Frontal cortex (tissue), 4 donors: ENCODE measurements at regions not wholly inside any gene's neighbourhood (a gene's known extent, or its start where the extent isn't known, plus 50 kb on each side); places are given as distances from the start of the nearest gene placed in this dataset. TPM values are rescaled to one million over a fixed set of nuclear protein-coding genes. Genes with fewer than 3 reads are reported as not detected.

Experiments
- DNase-seq, 2 donors: peaks; one replicate each; pipeline ENCODE4 v3.0.0; 2012; ENCODE audit warnings: low spot score in 2 of 2
- FAIRE-seq: peaks from 2 replicates; lab custom pipeline; 2012; peaks lifted over from hg19 to GRCh38; lab: Jason Lieb, UNC
- small RNA-seq: library from RNA; depleted of rRNA; stranded (forward); fragments of <200 nt; gene quantifications from one replicate; pipeline ENCODE3, GENCODE V24; 2014
- donor health status: control.
- donor health status: control.
- donor health status: control.

DNA sequence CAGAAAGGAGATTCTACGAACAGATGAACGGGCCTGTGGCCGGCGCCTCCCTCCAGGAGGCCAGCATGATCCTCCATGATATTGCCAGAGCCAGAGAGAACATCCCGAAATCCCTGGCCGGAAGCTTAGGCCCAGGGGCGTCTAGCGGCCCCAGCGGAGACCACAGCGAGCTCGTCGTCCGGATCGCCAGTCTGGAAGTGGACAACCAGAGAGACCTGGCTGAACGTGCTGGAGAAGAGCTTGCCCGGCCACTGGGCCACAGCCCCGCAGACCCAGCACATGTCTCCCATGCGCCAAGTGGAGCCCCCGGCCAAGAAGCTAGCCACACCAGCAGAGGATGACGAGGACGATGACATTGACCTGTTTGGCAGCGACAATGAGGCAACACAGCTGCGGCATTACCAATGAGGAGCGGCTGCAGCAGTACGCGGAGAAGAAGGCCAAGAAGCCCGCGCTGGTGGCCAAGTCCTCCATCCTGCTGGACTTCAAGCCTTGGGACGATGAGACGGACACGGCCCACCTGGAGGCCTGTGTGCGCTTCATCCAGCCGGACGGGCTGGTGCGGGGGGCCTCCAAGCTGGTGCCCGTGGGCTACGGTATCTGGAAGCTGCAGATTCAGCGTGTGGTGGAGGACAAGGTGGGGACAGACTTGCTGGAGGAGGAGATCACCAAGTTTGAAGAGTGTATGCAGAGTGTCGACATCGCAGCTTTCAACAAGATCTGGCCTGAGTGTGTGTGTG is 78.8 kb upstream of the FRY start:
- DNase-seq, result no peak
- FAIRE-seq, result no peak

DNA sequence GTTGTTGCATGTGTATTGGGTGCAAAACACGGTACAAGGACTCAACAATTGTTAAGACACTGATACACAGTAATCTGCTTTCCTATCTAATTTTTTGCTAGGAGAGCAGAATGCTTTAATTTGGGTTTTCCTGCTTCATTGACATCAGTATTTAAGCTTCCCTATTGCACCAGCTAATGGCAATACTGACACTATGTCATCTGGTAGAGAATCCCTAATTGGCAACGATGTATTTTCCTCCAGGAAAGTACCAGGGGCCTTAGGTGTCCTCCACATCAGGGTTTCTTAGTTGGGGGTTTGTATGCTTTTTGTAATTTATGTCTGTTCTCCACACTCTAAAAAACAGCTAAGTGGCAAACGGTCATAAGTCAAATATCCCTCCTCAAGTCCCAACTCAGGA is 76.5 kb upstream of the FRY start:
- DNase-seq, result no peak
- FAIRE-seq, result no peak

DNA sequence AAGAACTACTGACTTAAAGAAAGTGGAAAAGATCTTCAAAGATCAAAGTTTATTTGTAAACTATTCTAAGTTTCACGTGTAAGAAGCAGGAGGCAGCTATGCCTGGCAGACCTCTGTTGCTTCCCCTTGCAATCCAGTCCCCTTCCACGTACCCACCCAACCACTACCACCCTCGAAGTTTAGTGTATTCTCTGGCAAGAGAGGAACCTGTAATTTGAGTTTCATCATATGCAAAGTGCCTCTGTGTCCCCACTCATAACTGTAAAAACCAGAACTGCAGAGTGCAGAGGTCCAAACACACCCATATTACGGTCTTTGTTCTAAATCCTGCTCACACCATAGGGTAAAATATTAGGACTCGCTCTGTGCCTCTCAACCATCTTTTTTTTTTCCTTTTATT is 75.8 kb upstream of the FRY start:
- FAIRE-seq, result no peak

GRCh38 chr13:31956980-31957644 is 74.5 kb upstream of the FRY start:
- DNase-seq (no peak), FAIRE-seq (no peak)

More for the DNA sequence above, 75.8 kb upstream of the FRY start:
- no peak for DNase-seq

- FAIRE-seq, result no peak
- no peak for DNase-seq
Observed at GRCh38 chr13:31957772-31958171, 73.8 kb upstream of the FRY start.

DNA sequence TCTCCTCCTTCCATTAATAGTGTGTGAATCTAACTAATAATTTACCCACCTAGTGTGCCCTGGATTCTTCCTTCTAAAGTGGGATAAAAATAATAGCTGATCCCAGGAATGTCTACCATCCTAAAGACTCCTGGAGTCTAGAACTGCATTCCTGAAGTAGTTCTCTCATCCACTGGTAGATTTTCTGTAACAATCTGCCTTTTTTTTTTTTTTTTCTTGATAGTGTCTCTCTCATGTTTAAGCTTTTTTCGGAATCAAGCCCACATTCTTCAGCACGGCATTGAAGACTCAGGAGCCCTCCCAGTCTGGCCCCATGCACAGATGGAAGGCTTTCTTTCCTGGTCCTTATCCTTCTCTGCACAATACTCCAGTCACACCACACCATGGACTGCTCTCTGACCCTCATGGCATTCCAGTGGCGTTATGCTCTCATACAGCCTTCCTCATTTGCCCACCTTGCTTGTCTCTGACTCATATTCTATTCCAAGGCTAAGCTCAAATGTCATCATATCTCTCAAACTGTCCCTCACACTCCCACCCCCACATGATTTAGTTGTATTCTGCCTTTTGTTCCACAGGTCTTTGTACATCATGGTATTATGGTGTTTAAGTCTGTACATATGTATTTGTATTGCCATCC is 68.7 kb upstream of the FRY start:
- DNase-seq, result no peak
- no peak for FAIRE-seq

GRCh38 chr13:31963631-31964030 is 67.9 kb upstream of the FRY start:
- FAIRE-seq (no peak), DNase-seq (no peak)

DNA sequence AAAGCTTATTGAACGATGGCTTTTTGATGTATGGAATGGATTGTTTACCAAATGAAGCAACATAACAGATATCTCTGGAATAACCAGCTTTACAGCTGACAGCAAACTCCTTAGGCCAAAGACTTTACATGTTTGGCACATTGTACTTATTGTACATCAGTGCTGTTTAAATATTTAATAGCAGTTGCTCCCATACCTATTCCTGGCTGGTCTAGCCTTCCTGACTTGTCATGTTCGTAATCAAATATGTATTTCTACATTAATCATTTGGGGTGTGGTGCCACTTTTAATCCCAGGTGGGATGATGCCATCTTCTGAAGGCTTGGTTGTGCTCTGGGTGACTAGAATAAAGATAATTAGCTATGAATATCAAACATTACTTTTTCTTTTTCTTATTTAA is 67.4 kb upstream of the FRY start:
- FAIRE-seq, result no peak
- no peak for DNase-seq

DNA sequence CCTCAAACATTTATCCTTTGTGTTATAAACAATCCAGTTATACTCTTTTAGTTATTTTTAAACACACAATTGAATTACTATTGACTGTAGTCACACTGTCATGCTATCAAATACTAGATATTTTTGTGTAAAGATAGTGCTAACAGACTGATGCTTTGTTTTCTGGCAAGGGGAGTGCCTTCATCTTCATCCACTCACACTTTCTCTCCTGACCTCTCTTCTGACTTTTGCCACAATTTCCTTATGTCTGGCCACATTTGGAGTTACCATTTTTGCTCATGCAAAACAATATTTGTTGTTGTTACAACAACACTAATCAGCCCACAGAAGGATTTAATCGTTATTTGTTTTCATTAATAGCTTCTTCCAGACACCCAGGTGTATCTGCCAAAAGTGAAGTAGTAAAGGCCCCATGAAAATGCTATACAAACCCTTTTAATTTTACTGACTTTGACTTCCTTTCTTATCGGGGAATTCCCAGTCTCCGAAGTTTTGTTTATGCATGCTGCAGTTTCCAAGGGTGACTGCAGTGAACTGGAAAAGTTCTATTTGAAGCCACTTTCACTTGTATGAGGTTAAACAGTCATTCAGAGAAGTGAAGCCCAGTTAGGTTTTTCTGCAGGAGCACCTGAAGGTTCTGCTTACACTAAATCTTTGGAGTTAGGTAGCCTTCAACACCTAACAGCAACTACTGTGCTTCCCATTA is 66.1 kb upstream of the FRY start:
- FAIRE-seq (no peak), DNase-seq (no peak)

GRCh38 chr13:31967155-31967554 is 64.4 kb upstream of the FRY start:
- DNase-seq (no peak), FAIRE-seq (no peak)

DNA sequence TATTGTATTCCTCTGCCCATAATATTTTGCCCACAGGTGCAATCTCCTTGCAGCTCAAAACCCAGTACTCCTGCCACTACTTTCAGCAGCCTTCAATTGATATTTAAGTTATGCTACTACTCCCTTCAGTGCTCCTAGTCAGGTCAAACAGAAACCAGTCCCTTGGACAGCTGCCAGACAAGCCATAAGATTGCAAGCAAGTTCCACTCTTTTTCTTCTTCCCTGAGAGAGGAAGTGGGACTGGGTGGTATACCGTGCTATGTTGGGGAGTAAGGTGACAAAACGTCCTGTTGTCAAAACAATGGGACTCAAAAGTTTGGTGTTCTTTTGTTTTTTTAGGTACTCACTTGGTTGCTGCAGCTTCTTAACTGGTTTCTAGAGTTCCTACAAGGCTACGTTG is 63.1 kb upstream of the FRY start:
- FAIRE-seq (no peak), DNase-seq (no peak)

GRCh38 chr13:31970231-31970930 is 61.2 kb upstream of the FRY start:
- no peak for FAIRE-seq
- no peak for DNase-seq

DNA sequence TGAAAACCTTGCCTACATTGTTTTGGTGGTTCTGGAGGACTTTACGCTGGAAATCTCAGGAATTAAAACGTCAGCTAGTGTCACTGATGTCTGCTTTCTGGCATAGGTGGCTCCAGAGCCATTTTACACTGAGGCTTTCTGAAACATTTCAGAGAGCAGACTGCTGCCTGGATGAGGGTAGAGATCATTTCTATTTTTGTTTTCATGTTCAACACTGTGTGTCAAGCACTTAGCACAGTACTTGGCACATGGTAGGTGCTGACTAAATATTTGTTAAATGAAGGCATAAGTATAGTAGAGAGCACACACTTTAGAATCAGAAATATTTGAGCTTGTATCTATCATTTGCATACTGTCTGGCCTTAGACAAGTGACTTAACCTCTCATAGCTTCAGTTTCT is 59.1 kb upstream of the FRY start:
- FAIRE-seq, result no peak
- no peak for DNase-seq

DNA sequence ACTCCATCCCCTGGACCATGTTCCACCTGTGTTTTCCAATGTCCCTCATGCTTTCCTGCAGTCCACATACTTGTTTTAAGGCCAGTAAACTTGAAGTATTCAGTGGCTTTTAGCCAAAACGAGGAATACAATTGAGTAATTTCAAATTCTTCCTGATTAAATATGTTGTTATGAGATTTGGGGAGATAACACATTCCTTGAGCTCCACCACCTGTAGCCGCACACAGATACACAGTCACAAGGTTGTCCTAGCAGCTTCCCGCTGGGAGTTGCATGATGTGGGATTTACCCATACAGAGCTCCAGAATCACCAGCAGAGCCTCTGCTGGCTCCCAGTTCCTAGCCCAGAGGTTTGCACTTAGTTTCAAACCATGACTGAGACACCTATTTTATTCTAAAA is 53.6 kb upstream of the FRY start:
- DNase-seq (no peak), FAIRE-seq (no peak)

GRCh38 chr13:31980830-31981229 is 50.7 kb upstream of the FRY start:
- DNase-seq (no peak), FAIRE-seq (no peak)

Small RNAs in the stretch of these regions (small RNA-seq; reads per million reads assigned to genes)
- not detected for gene RF00017
